Natural killer cell treated with Interleukin-12 subunit alpha and Interleukin-12 subunit beta and Interleukin-15 and Interleukin-18, amount 100 ng/mL, for 72 hours (primary cell): ENCODE measurements at regions not wholly inside any gene's neighbourhood (a gene's known extent, or its start where the extent isn't known, plus 50 kb on each side); places are given as distances from the start of the nearest gene placed in this dataset.

Experiments
- ATAC-seq, 2 donors: fragments of 150-1000 bp; cut with Tn5 transposase in 1 of 2; sonication (Bioruptor Pico), chemical (Tn5 transposase) in 1 of 2; 2 replicates each; pipeline ENCODE4 v1.10.0; 2021
- DNase-seq: peaks from one replicate; pipeline ENCODE4 v3.0.0; 2022; ENCODE audit warnings: low spot score
- H3K27ac Mint-ChIP-seq, 2 donors: 1 replicate in 1 of 2; 2 replicates in 1 of 2; pipeline ENCODE4 v1.8.0; 2022; ENCODE audit warnings: mixed read lengths in 2 of 2, mild to moderate bottlenecking in 1 of 2, moderate library complexity in 1 of 2
- H3K27me3 Mint-ChIP-seq, 2 donors: 1 replicate in 1 of 2; 2 replicates in 1 of 2; pipeline ENCODE4 v1.8.0; 2022; ENCODE audit warnings: mixed read lengths in 2 of 2
- H3K36me3 Mint-ChIP-seq: one replicate; pipeline ENCODE4 v1.8.0; 2022; ENCODE audit warnings: mixed read lengths
- H3K4me1 Mint-ChIP-seq, 2 donors: 1 replicate in 1 of 2; 2 replicates in 1 of 2; pipeline ENCODE4 v1.8.0; 2022; ENCODE audit warnings: low read depth in 2 of 2, mixed read lengths in 2 of 2, mild to moderate bottlenecking in 1 of 2
- H3K4me3 Mint-ChIP-seq: one replicate; pipeline ENCODE4 v1.8.0; 2022; ENCODE audit warnings: mixed read lengths
- H3K9me3 Mint-ChIP-seq: 2 replicates; pipeline ENCODE4 v1.8.0; 2022; ENCODE audit warnings: mixed read lengths

GRCh38 chr2:155653176-155653575 is 679.3 kb downstream of the NR4A2 start:
- Mint-ChIP-seq H3K4me1 (no peaks in the 10 kb centered on the region), H3K36me3 (no peaks in the 10 kb centered on the region), H3K9me3 (peaks cover 2% of the 10 kb centered on the region), H3K4me3 (no peak overlapping the region), H3K27me3 (no peaks in the 10 kb centered on the region), H3K27ac (no peak overlapping the region)
- DNase-seq (no peak), ATAC-seq (no peak)

GRCh38 chr2:155651851-155652250 is 680.7 kb downstream of the NR4A2 start:
- Mint-ChIP-seq H3K27me3 (no peaks in the 10 kb centered on the region), H3K36me3 (no peaks in the 10 kb centered on the region), H3K27ac (no peak overlapping the region), H3K9me3 (peaks cover 5% of the 10 kb centered on the region), H3K4me1 (no peaks in the 10 kb centered on the region), H3K4me3 (no peak overlapping the region)
- DNase-seq (no peak), ATAC-seq (no peak)

DNA sequence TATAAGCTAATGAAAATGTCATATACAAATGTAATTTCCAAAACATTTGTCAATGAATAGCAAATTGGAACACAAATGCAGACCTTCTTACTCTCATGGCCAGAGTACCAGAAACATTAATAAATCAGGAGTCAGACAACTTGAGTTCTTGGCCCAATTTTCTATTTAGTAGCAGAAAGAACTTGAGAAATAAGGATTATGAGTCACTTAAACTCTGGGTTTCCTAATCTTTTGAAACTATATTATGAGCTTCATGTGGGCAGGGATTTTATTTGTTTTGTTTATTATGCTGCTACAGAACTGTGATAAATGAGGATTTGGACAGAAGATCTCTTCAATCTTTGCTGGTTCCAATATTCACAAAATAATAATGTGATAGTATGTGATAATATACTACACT is 686.7 kb downstream of the NR4A2 start:
- Mint-ChIP-seq H3K27me3 (no peaks in the 10 kb centered on the region), H3K27ac (no peak overlapping the region), H3K4me3 (no peak overlapping the region), H3K4me1 (no peaks in the 10 kb centered on the region), H3K36me3 (no peaks in the 10 kb centered on the region), H3K9me3 (peaks cover 7% of the 10 kb centered on the region)
- ATAC-seq (no peak), DNase-seq (no peak)

DNA sequence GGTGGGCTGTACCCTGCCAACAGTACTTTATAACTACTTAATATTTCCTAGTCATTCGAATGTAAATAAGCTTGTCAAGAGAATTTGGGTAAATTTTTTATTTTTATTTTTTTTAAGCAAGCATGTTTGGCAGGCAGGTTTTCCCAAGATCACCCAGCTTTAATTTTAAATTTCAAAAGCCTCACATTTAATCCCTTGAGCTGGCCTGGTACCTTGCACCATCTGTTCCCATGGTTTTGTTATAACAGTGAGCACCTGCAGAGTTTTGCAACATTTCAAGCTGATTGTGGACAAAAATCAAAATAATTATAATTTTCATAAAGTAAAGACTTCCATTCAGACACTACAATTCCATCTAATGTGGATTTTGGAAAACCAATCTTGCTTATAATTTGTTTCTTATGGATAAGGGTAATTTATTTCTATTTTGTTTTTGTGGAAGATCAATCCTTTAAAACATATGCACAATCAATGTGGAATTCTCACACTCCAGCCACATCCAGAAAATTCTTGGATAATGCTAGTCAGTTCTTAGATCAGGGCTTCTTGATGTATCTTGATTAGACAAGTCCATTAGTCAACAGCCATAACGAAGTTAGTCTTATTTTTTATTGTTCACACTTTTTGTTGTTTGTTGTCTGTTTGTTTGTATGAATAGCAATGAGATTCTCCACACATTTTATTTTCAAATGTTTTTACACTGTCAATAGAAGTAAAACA is 689.3 kb downstream of the NR4A2 start:
- H3K9me3 Mint-ChIP-seq = peaks cover 7% of the 10 kb centered on the region
- H3K4me1 Mint-ChIP-seq = no peaks in the 10 kb centered on the region
- no peak overlapping the region for H3K4me3 Mint-ChIP-seq
- no peaks in the 10 kb centered on the region for H3K27me3 Mint-ChIP-seq
- DNase-seq (no peak), ATAC-seq (no peak)
- H3K27ac Mint-ChIP-seq = no peak overlapping the region
- no peaks in the 10 kb centered on the region for H3K36me3 Mint-ChIP-seq

GRCh38 chr2:155633887-155634570 is 698.5 kb downstream of the NR4A2 start:
- no peak overlapping the region for H3K27ac Mint-ChIP-seq
- ATAC-seq (no peak), DNase-seq (no peak)
- H3K4me3 Mint-ChIP-seq = no peak overlapping the region
- peaks cover 13% of the 10 kb centered on the region for H3K9me3 Mint-ChIP-seq
- no peaks in the 10 kb centered on the region for H3K4me1 Mint-ChIP-seq
- H3K27me3 Mint-ChIP-seq = no peaks in the 10 kb centered on the region
- H3K36me3 Mint-ChIP-seq = no peaks in the 10 kb centered on the region

GRCh38 chr2:155633060-155633839 is 699.3 kb downstream of the NR4A2 start:
- peaks cover 17% of the 10 kb centered on the region for H3K9me3 Mint-ChIP-seq
- DNase-seq (no peak), ATAC-seq (no peak)
- no peaks in the 10 kb centered on the region for H3K4me1 Mint-ChIP-seq
- H3K27ac Mint-ChIP-seq = no peak overlapping the region
- no peaks in the 10 kb centered on the region for H3K36me3 Mint-ChIP-seq
- H3K4me3 Mint-ChIP-seq = no peak overlapping the region
- H3K27me3 Mint-ChIP-seq = no peaks in the 10 kb centered on the region

DNA sequence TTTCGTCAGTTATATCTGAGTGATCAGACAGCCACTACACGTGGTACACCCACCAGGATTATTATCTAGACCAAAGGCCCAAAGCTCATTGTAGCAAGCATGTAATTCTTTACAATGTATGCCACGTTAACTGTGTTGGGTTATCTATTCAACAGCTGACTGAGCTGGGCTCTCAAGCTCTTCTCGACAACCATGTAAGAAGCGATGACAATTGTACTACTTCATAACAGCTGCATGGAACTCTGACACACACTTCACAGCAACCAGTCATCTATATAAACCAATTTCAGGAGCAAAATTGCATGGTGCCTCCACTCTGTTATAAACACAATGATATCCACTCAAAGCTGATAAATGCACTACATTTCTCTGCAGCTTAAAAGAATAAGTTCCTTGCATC is 701.8 kb downstream of the NR4A2 start:
- H3K27me3 Mint-ChIP-seq = no peaks in the 10 kb centered on the region
- no peak overlapping the region for H3K4me3 Mint-ChIP-seq
- no peak for ATAC-seq
- H3K36me3 Mint-ChIP-seq = no peaks in the 10 kb centered on the region
- H3K27ac Mint-ChIP-seq = no peak overlapping the region
- DNase-seq = no peak
- peaks cover 14% of the 10 kb centered on the region for H3K9me3 Mint-ChIP-seq
- no peaks in the 10 kb centered on the region for H3K4me1 Mint-ChIP-seq

GRCh38 chr2:155622443-155622842 is 710.1 kb downstream of the NR4A2 start:
- DNase-seq = no peak
- H3K9me3 Mint-ChIP-seq = peaks cover 9% of the 10 kb centered on the region
- H3K4me1 Mint-ChIP-seq = no peaks in the 10 kb centered on the region
- H3K27ac Mint-ChIP-seq = no peak overlapping the region
- no peak for ATAC-seq
- no peaks in the 10 kb centered on the region for H3K27me3 Mint-ChIP-seq
- H3K4me3 Mint-ChIP-seq = no peak overlapping the region
- H3K36me3 Mint-ChIP-seq = no peaks in the 10 kb centered on the region

DNA sequence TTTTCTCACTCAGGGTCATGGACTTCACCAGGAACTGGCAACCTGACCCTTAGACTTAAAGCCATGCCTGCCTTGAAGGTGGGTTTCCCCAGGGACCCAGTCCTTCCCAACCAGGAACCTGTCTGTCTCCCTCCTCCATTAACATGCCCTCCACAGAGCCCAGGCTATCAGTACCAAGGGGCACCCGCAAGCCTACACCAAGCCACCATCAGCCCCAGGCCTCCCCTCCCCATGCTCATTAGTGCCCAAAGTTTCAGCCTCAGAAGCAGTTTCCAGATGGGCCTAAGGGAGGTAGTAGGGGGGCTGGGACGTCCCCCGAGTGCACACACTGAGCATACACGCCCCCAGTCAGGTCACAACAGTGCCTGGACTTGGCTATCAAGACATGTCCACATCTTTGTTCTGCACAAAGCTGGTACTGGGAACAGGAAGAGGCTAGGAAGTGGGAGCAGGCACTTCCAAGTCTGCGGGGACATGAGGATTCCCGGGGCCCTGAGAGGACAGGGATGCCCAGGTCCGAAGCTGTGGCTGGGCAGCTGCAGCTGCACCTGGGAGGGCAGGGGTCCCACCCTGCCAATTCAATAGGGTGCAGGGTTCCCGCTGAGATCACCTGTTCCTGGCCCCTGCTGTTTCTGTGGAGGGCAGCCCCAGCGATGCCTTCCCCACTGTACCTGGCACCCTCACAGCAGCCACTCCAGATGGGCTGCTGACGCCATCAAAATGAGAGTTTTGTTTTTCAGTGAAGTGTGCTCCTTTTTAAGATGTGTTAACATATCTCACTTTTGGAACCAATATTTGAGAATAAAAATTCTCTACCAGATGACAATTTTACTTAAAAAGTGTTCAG is 731.4 kb downstream of the NR4A2 start:
- Mint-ChIP-seq H3K4me1 (no peaks in the 10 kb centered on the region), H3K27ac (no peak overlapping the region), H3K4me3 (no peak overlapping the region), H3K27me3 (no peaks in the 10 kb centered on the region), H3K9me3 (no peaks in the 10 kb centered on the region), H3K36me3 (no peaks in the 10 kb centered on the region)
- DNase-seq (no peak), ATAC-seq (peak in 1 of 2 donors; percentile 27)

GRCh38 chr2:155600296-155600695 is 732.2 kb downstream of the NR4A2 start:
- Mint-ChIP-seq H3K4me1 (no peaks in the 10 kb centered on the region), H3K27me3 (no peaks in the 10 kb centered on the region), H3K36me3 (no peaks in the 10 kb centered on the region), H3K27ac (no peak overlapping the region), H3K4me3 (no peak overlapping the region), H3K9me3 (no peaks in the 10 kb centered on the region)
- peak in 1 of 2 donors; percentile 31 for ATAC-seq
- no peak for DNase-seq

GRCh38 chr2:155599834-155600233 is 732.7 kb downstream of the NR4A2 start:
- Mint-ChIP-seq H3K4me1 (no peaks in the 10 kb centered on the region), H3K9me3 (no peaks in the 10 kb centered on the region), H3K36me3 (no peaks in the 10 kb centered on the region), H3K4me3 (no peak overlapping the region), H3K27ac (no peak overlapping the region), H3K27me3 (no peaks in the 10 kb centered on the region)
- ATAC-seq = peak in 1 of 2 donors; percentile 13
- DNase-seq = no peak

GRCh38 chr2:155583674-155584195 is 748.8 kb downstream of the NR4A2 start:
- no peak for ATAC-seq
- Mint-ChIP-seq H3K27me3 (no peaks in the 10 kb centered on the region), H3K27ac (no peak overlapping the region)

GRCh38 chr2:155574941-155575340 is 757.6 kb downstream of the NR4A2 start:
- H3K4me3 Mint-ChIP-seq = no peak overlapping the region
- H3K27me3 Mint-ChIP-seq = no peaks in the 10 kb centered on the region
- peaks cover 21% of the 10 kb centered on the region for H3K9me3 Mint-ChIP-seq
- no peak overlapping the region for H3K27ac Mint-ChIP-seq
- H3K4me1 Mint-ChIP-seq = no peaks in the 10 kb centered on the region
- no peak for DNase-seq
- H3K36me3 Mint-ChIP-seq = peaks cover 4% of the 10 kb centered on the region
- ATAC-seq = no peak

More at GRCh38 chr2:155583674-155584195, 748.8 kb downstream of the NR4A2 start:
- Mint-ChIP-seq H3K4me3 (no peak overlapping the region), H3K9me3 (peaks cover 26% of the 10 kb centered on the region), H3K36me3 (no peaks in the 10 kb centered on the region), H3K4me1 (no peaks in the 10 kb centered on the region)
- no peak for DNase-seq
